ENCODE measurements at regions not wholly inside any gene's neighbourhood (a gene's known extent, or its start where the extent isn't known, plus 50 kb on each side); places are given as distances from the start of the nearest gene placed in this dataset.

- H4K20me1 ChIP-seq (ENCODE audit: control insufficient read depth, insufficient read depth, low read length, poor library complexity, severe bottlenecking) = no peaks in the 10 kb centered on the region
- H3K9me3 ChIP-seq (ENCODE audit: control extremely low read depth in 1 of 3, control insufficient read depth in 2 of 3, insufficient read depth in 1 of 3, low read length in 2 of 3) = peaks cover 0 to 1% (median 0%) of the 10 kb centered on the region in 3 donors
- H3K79me2 ChIP-seq (ENCODE audit: control insufficient read depth, insufficient read depth, low read length) = no peaks in the 10 kb centered on the region
- no CpG with 5 or more reads among the region's 1 CpG for WGBS (ENCODE audit: insufficient coverage)
- H3K4me3 ChIP-seq (ENCODE audit: control extremely low read depth in 1 of 5, extremely low read depth in 1 of 5, insufficient read depth in 1 of 5, low read depth in 2 of 5, low read length in 4 of 5) = no peak overlapping the region
- ATAC-seq (ENCODE audit: low read depth) = no peak
- no peak overlapping the region for H2AFZ ChIP-seq (ENCODE audit: insufficient read depth, low read depth, low read length, poor library complexity, severe bottlenecking)
- ChIA-PET POLR2A (no interaction called here), CTCF (no interaction called here)
- H3K4me1 ChIP-seq (ENCODE audit: control insufficient read depth in 2 of 2, insufficient read depth in 2 of 2, low read length in 2 of 2) = no peaks in the 10 kb centered on the region
- no peak overlapping the region for H3K27ac ChIP-seq (ENCODE audit: low read length in 2 of 2)
- H3K27me3 ChIP-seq (replicated peaks in 1 of 4; ENCODE audit: control extremely low read depth in 1 of 4, control insufficient read depth in 3 of 4, insufficient read depth in 4 of 4, low read length in 3 of 4) = no peaks in the 10 kb centered on the region
- Mint-ChIP-seq H3K4me1 (no peaks in the 10 kb centered on the region), H3K27ac (no peak overlapping the region), H3K4me3 (no peak overlapping the region), H3K9me3 (ENCODE audit: insufficient read depth) (no peaks in the 10 kb centered on the region), H3K27me3 (no peaks in the 10 kb centered on the region)
- H3K36me3 ChIP-seq (replicated peaks in 1 of 2; ENCODE audit: control extremely low read depth in 1 of 2, control insufficient read depth in 1 of 2, extremely low read depth in 1 of 2, insufficient read depth in 2 of 2, low read length in 1 of 2) = no peaks in the 10 kb centered on the region
- no peak overlapping the region for H3K9ac ChIP-seq (ENCODE audit: low read length)
- DNase-seq = no peak
- TF ChIP-seq CTCF (IDR thresholded peaks at IDR 0.05) (no peak), EZH2 (IDR thresholded peaks at IDR 0.05; ENCODE audit: borderline replicate concordance, insufficient read depth, low read depth, low read length, poor library complexity, severe bottlenecking) (no peak)
- no peak overlapping the region for H3K4me2 ChIP-seq (replicated peaks; ENCODE audit: low read depth, low read length, poor library complexity, severe bottlenecking)
- intact Hi-C loops (cut with micrococcal nuclease) = no loop called here
Measured at GRCh38 chr11:28981381-28981780, 873.2 kb downstream of the METTL15 start.

- intact Hi-C loops (cut with micrococcal nuclease) = no loop called here
- Mint-ChIP-seq H3K27ac (no peak overlapping the region), H3K4me1 (no peaks in the 10 kb centered on the region), H3K9me3 (ENCODE audit: insufficient read depth) (peaks cover 2% of the 10 kb centered on the region), H3K4me3 (no peak overlapping the region), H3K27me3 (no peaks in the 10 kb centered on the region)
- POLR2A ChIA-PET = no interaction called here
- Histone ChIP-seq H3K4me1 (ENCODE audit: control insufficient read depth in 2 of 2, insufficient read depth in 2 of 2, low read length in 2 of 2) (no peaks in the 10 kb centered on the region), H2AFZ (ENCODE audit: insufficient read depth, low read depth, low read length, poor library complexity, severe bottlenecking) (no peak overlapping the region), H4K20me1 (ENCODE audit: control insufficient read depth, insufficient read depth, low read length, poor library complexity, severe bottlenecking) (no peaks in the 10 kb centered on the region), H3K4me2 (replicated peaks; ENCODE audit: low read depth, low read length, poor library complexity, severe bottlenecking) (no peak overlapping the region), H3K36me3 (replicated peaks in 1 of 2; ENCODE audit: control extremely low read depth in 1 of 2, control insufficient read depth in 1 of 2, extremely low read depth in 1 of 2, insufficient read depth in 2 of 2, low read length in 1 of 2) (no peaks in the 10 kb centered on the region), H3K9me3 (ENCODE audit: control extremely low read depth in 1 of 3, control insufficient read depth in 2 of 3, insufficient read depth in 1 of 3, low read length in 2 of 3) (peaks cover 0 to 1% (median 0%) of the 10 kb centered on the region in 3 donors), H3K79me2 (ENCODE audit: control insufficient read depth, insufficient read depth, low read length) (no peaks in the 10 kb centered on the region), H3K27me3 (replicated peaks in 1 of 4; ENCODE audit: control extremely low read depth in 1 of 4, control insufficient read depth in 3 of 4, insufficient read depth in 4 of 4, low read length in 3 of 4) (no peaks in the 10 kb centered on the region), H3K27ac (ENCODE audit: low read length in 2 of 2) (no peak overlapping the region), H3K4me3 (ENCODE audit: control extremely low read depth in 1 of 5, extremely low read depth in 1 of 5, insufficient read depth in 1 of 5, low read depth in 2 of 5, low read length in 4 of 5) (no peak overlapping the region), H3K9ac (ENCODE audit: low read length) (no peak overlapping the region)
- no peak for ATAC-seq (ENCODE audit: low read depth)
- no CpG with 5 or more reads among the region's 4 CpGs for WGBS (ENCODE audit: insufficient coverage)
- no peak for TF ChIP-seq EZH2 (IDR thresholded peaks at IDR 0.05; ENCODE audit: borderline replicate concordance, insufficient read depth, low read depth, low read length, poor library complexity, severe bottlenecking)
- TF ChIP-seq CTCF (IDR thresholded peaks at IDR 0.05) = no peak
- CTCF ChIA-PET = no interaction called here
- no peak for DNase-seq
Measured at GRCh38 chr11:28976801-28977145, 868.6 kb downstream of the METTL15 start.

Measured in B cell (primary cell).